Amygdala (tissue), 56 donors: ENCODE measurements at regions not wholly inside any gene's neighbourhood (a gene's known extent, or its start where the extent isn't known, plus 50 kb on each side); places are given as distances from the start of the nearest gene placed in this dataset.
"Not testable (repeated sequence)": the region's sequence is repeated elsewhere in the genome, so short reads cannot be mapped to it uniquely, and the experiment has no call there.

Experiments used
- DNase-seq, 56 donors: peaks; one replicate each; lab custom pipeline; 2025; lab: John Stamatoyannopoulos, UW

GRCh38 chr3:88996691-88997090, 110.7 kb upstream of the EPHA3 start:
- DNase-seq: no peak

GRCh38 chr3:88997260-88997659, 110.2 kb upstream of the EPHA3 start:
- no peak for DNase-seq

- no peak for DNase-seq
These were observed 106.5 kb upstream of the EPHA3 start for GRCh38 chr3:89000886-89001285.

GRCh38 chr3:89002191-89002590, 105.2 kb upstream of the EPHA3 start:
- DNase-seq: no peak

GRCh38 chr3:89013536-89013935, 93.9 kb upstream of the EPHA3 start:
- DNase-seq: no peak

- DNase-seq: no peak
These were observed 89.9 kb upstream of the EPHA3 start for GRCh38 chr3:89017531-89017930.

- peak in 3 of 56 donors; percentile 0 to 7 (median 7) for DNase-seq
These were observed 82.2 kb upstream of the EPHA3 start for GRCh38 chr3:89025185-89025584.

- no peak for DNase-seq
These were observed 74.9 kb upstream of the EPHA3 start for GRCh38 chr3:89032346-89033013.

- DNase-seq: not testable (repeated sequence)
These were observed 72.7 kb upstream of the EPHA3 start for GRCh38 chr3:89034723-89035122.

- DNase-seq: no peak
These were observed 68.6 kb upstream of the EPHA3 start for GRCh38 chr3:89038869-89039268.

- no peak for DNase-seq
These were observed 65.1 kb upstream of the EPHA3 start for GRCh38 chr3:89042236-89042835.

- no peak for DNase-seq
These were observed 64.0 kb upstream of the EPHA3 start for GRCh38 chr3:89043406-89043932.

- no peak for DNase-seq
These were observed 60.8 kb upstream of the EPHA3 start for GRCh38 chr3:89046661-89047060.

- no peak for DNase-seq
These were observed 58.3 kb upstream of the EPHA3 start for GRCh38 chr3:89049119-89049518.

GRCh38 chr3:89052386-89052785, 55.0 kb upstream of the EPHA3 start:
- no peak for DNase-seq

- DNase-seq: no peak
These were observed 50.0 kb upstream of the EPHA3 start for GRCh38 chr3:89057398-89057797.
